Smooth muscle cell (in vitro differentiated cells): ENCODE measurements at regions not wholly inside any gene's neighbourhood (a gene's known extent, or its start where the extent isn't known, plus 50 kb on each side); places are given as distances from the start of the nearest gene placed in this dataset.

Experiments used
- DNase-seq: peaks from one replicate; lab custom pipeline; 2025; ENCODE audit not compliant: unreplicated experiment; lab: John Stamatoyannopoulos, UW
- H2AFZ ChIP-seq: fragments of 200-600 bp; sonication (generic); 2 replicates; pipeline ENCODE4 v1.6.0; 2016; ENCODE audit warnings: antibody characterized with exemption, low read depth, mild to moderate bottlenecking
- H3F3A ChIP-seq: fragments of 200-600 bp; sonication (generic); 2 replicates; pipeline ENCODE4 v1.6.0; 2017; ENCODE audit warnings: antibody characterized with exemption, low read depth
- H3K27ac ChIP-seq: fragments of 200-600 bp; sonication (generic); 2 replicates; pipeline ENCODE4 v1.5.1; 2016; ENCODE audit warnings: low read depth, mild to moderate bottlenecking
- H3K27me3 ChIP-seq: fragments of 200-600 bp; sonication (generic); 2 replicates; pipeline ENCODE4 v1.6.1; 2016; ENCODE audit warnings: low read depth, mild to moderate bottlenecking
- H3K36me3 ChIP-seq: fragments of 200-600 bp; sonication (generic); 2 replicates; pipeline ENCODE4 v1.5.1; 2016; ENCODE audit warnings: low read depth
- H3K4me1 ChIP-seq: fragments of 200-600 bp; sonication (generic); 2 replicates; pipeline ENCODE4 v1.5.1; 2016; ENCODE audit warnings: low read depth
- H3K4me2 ChIP-seq: fragments of 200-600 bp; sonication (generic); 2 replicates; pipeline ENCODE4 v1.6.0; 2016; ENCODE audit warnings: mild to moderate bottlenecking
- H3K4me3 ChIP-seq: fragments of 200-600 bp; sonication (generic); 2 replicates; pipeline ENCODE4 v1.5.1; 2016; ENCODE audit warnings: mild to moderate bottlenecking
- H3K79me2 ChIP-seq: fragments of 200-600 bp; sonication (generic); 2 replicates; pipeline ENCODE4 v1.6.0; 2016; ENCODE audit warnings: low read depth, mild to moderate bottlenecking
- H3K9ac ChIP-seq: fragments of 200-600 bp; sonication (generic); 2 replicates; pipeline ENCODE4 v1.6.0; 2016; ENCODE audit warnings: low read depth
- H3K9me3 ChIP-seq: fragments of 200-600 bp; sonication (generic); replicated peaks from 2 replicates; pipeline ENCODE4 v1.5.1; 2016; ENCODE audit warnings: low read depth
- H4K20me1 ChIP-seq: fragments of 200-600 bp; sonication (generic); 2 replicates; pipeline ENCODE4 v1.6.0; 2016; ENCODE audit warnings: low read depth
- WGBS: methylation state at CpG from one replicate; pipeline ENCODE4 v1.1.7; 2016; ENCODE audit warnings: low lambda C conversion rate; 5-methylcytosine and 5-hydroxymethylcytosine counted together
- TF ChIP-seq, protein P1 (sequence below): fragments of 200-600 bp; sonication (generic); IDR thresholded peaks from 2 replicates; pipeline ENCODE4 v1.5.1; 2017; ENCODE audit warnings: borderline replicate concordance, mild to moderate bottlenecking, antibody characterized with exemption; ENCODE audit not compliant: insufficient read depth, poor library complexity, severe bottlenecking

- no peak overlapping the region for H3K4me3 ChIP-seq
- no peaks in the 10 kb centered on the region for H3K9me3 ChIP-seq
- no peak overlapping the region for H3K9ac ChIP-seq
- no peaks in the 10 kb centered on the region for H3K27me3 ChIP-seq
- H3F3A ChIP-seq = no peaks in the 10 kb centered on the region
- no peaks in the 10 kb centered on the region for H3K4me1 ChIP-seq
- H3K36me3 ChIP-seq = no peaks in the 10 kb centered on the region
- no peak for DNase-seq
- no peak overlapping the region for H3K4me2 ChIP-seq
- 59% methylated on average over 1 of the region's 1 CpG for WGBS
- H3K27ac ChIP-seq = no peak overlapping the region
- H2AFZ ChIP-seq = no peak overlapping the region
- H4K20me1 ChIP-seq = no peaks in the 10 kb centered on the region
- TF ChIP-seq, protein P1, sequence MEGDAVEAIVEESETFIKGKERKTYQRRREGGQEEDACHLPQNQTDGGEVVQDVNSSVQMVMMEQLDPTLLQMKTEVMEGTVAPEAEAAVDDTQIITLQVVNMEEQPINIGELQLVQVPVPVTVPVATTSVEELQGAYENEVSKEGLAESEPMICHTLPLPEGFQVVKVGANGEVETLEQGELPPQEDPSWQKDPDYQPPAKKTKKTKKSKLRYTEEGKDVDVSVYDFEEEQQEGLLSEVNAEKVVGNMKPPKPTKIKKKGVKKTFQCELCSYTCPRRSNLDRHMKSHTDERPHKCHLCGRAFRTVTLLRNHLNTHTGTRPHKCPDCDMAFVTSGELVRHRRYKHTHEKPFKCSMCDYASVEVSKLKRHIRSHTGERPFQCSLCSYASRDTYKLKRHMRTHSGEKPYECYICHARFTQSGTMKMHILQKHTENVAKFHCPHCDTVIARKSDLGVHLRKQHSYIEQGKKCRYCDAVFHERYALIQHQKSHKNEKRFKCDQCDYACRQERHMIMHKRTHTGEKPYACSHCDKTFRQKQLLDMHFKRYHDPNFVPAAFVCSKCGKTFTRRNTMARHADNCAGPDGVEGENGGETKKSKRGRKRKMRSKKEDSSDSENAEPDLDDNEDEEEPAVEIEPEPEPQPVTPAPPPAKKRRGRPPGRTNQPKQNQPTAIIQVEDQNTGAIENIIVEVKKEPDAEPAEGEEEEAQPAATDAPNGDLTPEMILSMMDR = no peak
- H3K79me2 ChIP-seq = no peaks in the 10 kb centered on the region
These were observed 166.1 kb upstream of the NDST3 start for GRCh38 chr4:117868201-117868600.

GRCh38 chr4:117873779-117874178 lies 160.5 kb upstream of the NDST3 start:
- H3K36me3 ChIP-seq = no peaks in the 10 kb centered on the region
- H2AFZ ChIP-seq = no peak overlapping the region
- H4K20me1 ChIP-seq = no peaks in the 10 kb centered on the region
- TF ChIP-seq, protein P1 = no peak
- no peaks in the 10 kb centered on the region for H3K9me3 ChIP-seq
- WGBS = 93% methylated on average over 2 of the region's 2 CpGs
- H3F3A ChIP-seq = no peaks in the 10 kb centered on the region
- H3K27ac ChIP-seq = no peak overlapping the region
- no peak overlapping the region for H3K9ac ChIP-seq
- DNase-seq = no peak
- H3K4me1 ChIP-seq = no peaks in the 10 kb centered on the region
- no peak overlapping the region for H3K4me2 ChIP-seq
- H3K79me2 ChIP-seq = no peaks in the 10 kb centered on the region
- H3K27me3 ChIP-seq = no peaks in the 10 kb centered on the region
- no peak overlapping the region for H3K4me3 ChIP-seq

DNA sequence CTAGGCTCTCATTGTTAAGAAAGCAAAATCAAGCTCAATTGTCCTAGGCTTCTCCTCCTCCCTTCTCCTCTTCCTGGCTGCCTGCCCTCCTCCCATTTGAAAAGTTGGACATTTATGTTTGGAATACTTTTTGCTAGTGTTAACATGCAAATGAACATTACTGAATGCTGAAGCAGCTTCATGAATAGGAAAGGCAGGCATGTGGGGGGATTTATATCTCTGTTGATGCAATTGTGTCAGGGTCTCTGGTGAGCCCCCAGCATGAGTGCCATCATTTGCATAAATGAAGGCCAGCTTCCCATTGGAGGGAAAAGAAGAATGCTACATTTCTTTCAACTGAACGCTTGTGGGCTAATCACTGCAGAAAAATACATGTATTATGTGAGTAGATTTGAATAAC lies 160.1 kb upstream of the NDST3 start:
- DNase-seq = no peak
- Histone ChIP-seq H3K4me2 (no peak overlapping the region), H4K20me1 (no peaks in the 10 kb centered on the region), H3K9me3 (no peaks in the 10 kb centered on the region), H3F3A (no peaks in the 10 kb centered on the region), H3K79me2 (no peaks in the 10 kb centered on the region), H3K9ac (no peak overlapping the region), H3K36me3 (no peaks in the 10 kb centered on the region), H3K27me3 (no peaks in the 10 kb centered on the region), H3K27ac (no peak overlapping the region), H3K4me1 (no peaks in the 10 kb centered on the region), H3K4me3 (no peak overlapping the region), H2AFZ (no peak overlapping the region)
- WGBS = 89% methylated on average over 1 of the region's 1 CpG
- TF ChIP-seq, protein P1 = no peak

DNA sequence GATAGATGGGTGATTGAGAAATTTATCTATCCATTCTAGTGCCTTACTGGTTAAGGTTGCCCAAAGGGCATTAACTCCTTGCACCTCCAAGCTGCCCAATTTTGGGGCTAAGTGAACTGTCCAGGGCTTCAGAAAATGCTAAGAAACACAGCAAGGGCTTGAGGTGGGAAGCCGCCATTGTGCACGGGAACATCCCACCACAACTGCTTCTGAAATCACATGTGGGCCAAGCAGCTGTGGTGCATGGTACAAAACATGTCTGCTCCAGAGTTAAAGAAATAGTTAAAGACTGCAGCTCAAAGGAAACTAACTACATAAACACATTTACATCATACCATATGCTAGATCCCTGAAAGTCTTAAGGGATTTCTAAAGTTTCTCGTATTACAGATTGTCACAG lies 144.3 kb upstream of the NDST3 start:
- WGBS = 68% methylated on average over 3 of the region's 3 CpGs
- H2AFZ ChIP-seq = no peak overlapping the region

More for the DNA sequence above, 144.3 kb upstream of the NDST3 start:
- H3K27me3 ChIP-seq = no peaks in the 10 kb centered on the region
- H4K20me1 ChIP-seq = no peaks in the 10 kb centered on the region
- no peak for DNase-seq
- H3K9me3 ChIP-seq = no peaks in the 10 kb centered on the region
- no peak overlapping the region for H3K27ac ChIP-seq
- H3K4me3 ChIP-seq = no peak overlapping the region
- H3K79me2 ChIP-seq = no peaks in the 10 kb centered on the region
- no peaks in the 10 kb centered on the region for H3F3A ChIP-seq
- peak overlapping the region; percentile 39 for H3K4me2 ChIP-seq
- TF ChIP-seq, protein P1 = no peak
- H3K36me3 ChIP-seq = no peaks in the 10 kb centered on the region
- no peak overlapping the region for H3K9ac ChIP-seq
- no peaks in the 10 kb centered on the region for H3K4me1 ChIP-seq
